H1 (cell line): ENCODE measurements at regions not wholly inside any gene's neighbourhood (a gene's known extent, or its start where the extent isn't known, plus 50 kb on each side); places are given as distances from the start of the nearest gene placed in this dataset.

ENCODE experiments used
- CTCF ChIA-PET: fragments of 300-600 bp; sonication (Branson Sonifier 250); formaldehyde crosslinking; loops from one replicate; lab custom pipeline; 2021; ENCODE audit not compliant: partially characterized antibody; lab: Charles Lee
- POLR2A ChIA-PET: fragments of 300-600 bp; sonication (Branson Sonifier 250); formaldehyde crosslinking; loops from one replicate; lab custom pipeline; 2021; ENCODE audit warnings: inconsistent platforms; ENCODE audit not compliant: partially characterized antibody; lab: Charles Lee
- DNase-seq, 2 experiments: peaks; one replicate each; pipeline versions ENCODE4 v3.0.0 to v3.0.0-alpha.2; 2010 to 2022; ENCODE audit warnings: low spot score in 2 of 2, low read depth in 1 of 2, mixed read lengths in 1 of 2
- FAIRE-seq: peaks from 2 replicates; lab custom pipeline; 2011; peaks lifted over from hg19 to GRCh38; lab: Jason Lieb, UNC
- H2AFZ ChIP-seq: 2 replicates; pipeline ENCODE4 v1.8.1; 2012; ENCODE audit warnings: low read length, inconsistent platforms
- H2AK5ac ChIP-seq: 2 replicates; pipeline ENCODE4 v1.6.1; 2013; ENCODE audit warnings: low read depth, low read length
- H2BK120ac ChIP-seq: replicated peaks from 2 replicates; pipeline ENCODE3; 2013; ENCODE audit warnings: low read depth, low read length, inconsistent platforms
- H2BK12ac ChIP-seq: 2 replicates; pipeline ENCODE4 v1.6.1; 2013; ENCODE audit warnings: low read depth, low read length
- H2BK15ac ChIP-seq: 2 replicates; pipeline ENCODE4 v1.6.1; 2013; ENCODE audit warnings: low read length
- H2BK20ac ChIP-seq: 2 replicates; pipeline ENCODE4 v1.6.1; 2013; ENCODE audit warnings: low read length
- H2BK5ac ChIP-seq: 2 replicates; pipeline ENCODE4 v1.6.1; 2013; ENCODE audit warnings: low read depth, low read length
- H3K14ac ChIP-seq: 2 replicates; pipeline ENCODE4 v1.6.1; 2013; ENCODE audit warnings: inconsistent platforms; ENCODE audit not compliant: insufficient read length
- H3K18ac ChIP-seq: 2 replicates; pipeline ENCODE4 v1.6.1; 2013; ENCODE audit warnings: low read length; ENCODE audit errors: extremely low read depth
- H3K23ac ChIP-seq: 2 replicates; pipeline ENCODE4 v1.6.1; 2013; ENCODE audit warnings: inconsistent platforms; ENCODE audit not compliant: insufficient read length
- H3K23me2 ChIP-seq: 2 replicates; pipeline ENCODE4 v1.6.1; 2013; ENCODE audit warnings: low read depth, low read length
- H3K27ac ChIP-seq: 2 replicates; pipeline ENCODE4 v1.6.1; 2011; ENCODE audit warnings: low read depth, low read length, inconsistent platforms
- H3K27me3 ChIP-seq, 4 experiments: replicated peaks in 1 of 4; 1 replicate in 1 of 4; 2 replicates in 3 of 4; pipeline versions ENCODE4 v1.6.1 to v1.8.1; 2011 to 2013; ENCODE audit warnings: low read length in 3 of 4, mild to moderate bottlenecking in 3 of 4, inconsistent platforms in 2 of 4, mixed read lengths in 2 of 4, moderate library complexity in 1 of 4; ENCODE audit not compliant: control insufficient read depth in 3 of 4, insufficient read depth in 3 of 4; ENCODE audit errors: extremely low read depth in 1 of 4
- H3K36me3 ChIP-seq, 4 experiments: 2 replicates each; pipeline versions ENCODE4 v1.6.1 to v1.8.1; 2011 to 2013; ENCODE audit warnings: mild to moderate bottlenecking in 4 of 4, low read length in 3 of 4, moderate library complexity in 2 of 4, control low read depth in 1 of 4, inconsistent platforms in 1 of 4; ENCODE audit not compliant: insufficient read depth in 4 of 4, control insufficient read depth in 2 of 4
- H3K4ac ChIP-seq: replicated peaks from 2 replicates; pipeline ENCODE3; 2013; ENCODE audit warnings: low read length, low read depth, mixed read lengths, inconsistent platforms; ENCODE audit not compliant: insufficient read length
- H3K4me1 ChIP-seq, 4 experiments: replicated peaks in 1 of 4; 1 replicate in 1 of 4; 2 replicates in 3 of 4; pipeline versions ENCODE4 v1.6.1 to v1.8.1; 2011 to 2013; ENCODE audit warnings: low read length in 3 of 4, inconsistent platforms in 2 of 4, mixed read lengths in 1 of 4; ENCODE audit not compliant: insufficient read depth in 4 of 4, control insufficient read depth in 3 of 4
- H3K4me2 ChIP-seq, 2 experiments: 2 replicates each; pipeline versions ENCODE4 v1.6.1 to v1.8.1; 2011 to 2013; ENCODE audit warnings: low read depth in 2 of 2, low read length in 2 of 2, control low read depth in 1 of 2, inconsistent platforms in 1 of 2, mild to moderate bottlenecking in 1 of 2; ENCODE audit not compliant: insufficient read depth in 1 of 2
- H3K4me3 ChIP-seq, 4 experiments: fragments of 200-600, 300-600 bp in 1 of 4; sonication (generic), shearing (Covaris generic), sonication (Bioruptor Twin) in 1 of 4; 2 replicates each; pipeline versions ENCODE4 v1.5.1 to v1.8.1; 2011 to 2016; ENCODE audit warnings: low read length in 4 of 4, low read depth in 3 of 4, control low read depth in 2 of 4, inconsistent platforms in 2 of 4, mild to moderate bottlenecking in 2 of 4, mixed read lengths in 1 of 4, moderate library complexity in 1 of 4; ENCODE audit not compliant: insufficient read depth in 2 of 4; ENCODE audit errors: extremely low read depth in 1 of 4
- H3K56ac ChIP-seq: replicated peaks from 2 replicates; pipeline ENCODE3; 2013; ENCODE audit warnings: low read depth, mild to moderate bottlenecking, mixed read lengths, low read length, inconsistent platforms; ENCODE audit not compliant: insufficient read length
- H3K79me1 ChIP-seq: 2 replicates; pipeline ENCODE4 v1.6.1; 2013; ENCODE audit warnings: low read depth, low read length, control low read depth
- H3K79me2 ChIP-seq, 2 experiments: 2 replicates each; pipeline versions ENCODE4 v1.6.1 to v1.8.1; 2012 to 2013; ENCODE audit warnings: low read length in 2 of 2, mild to moderate bottlenecking in 2 of 2, inconsistent platforms in 1 of 2; ENCODE audit not compliant: insufficient read depth in 2 of 2, control insufficient read depth in 1 of 2
- H3K9ac ChIP-seq, 4 experiments: replicated peaks in 1 of 4; 1 replicate in 1 of 4; 2 replicates in 3 of 4; pipeline versions ENCODE4 v1.6.1 to v1.8.1; 2011 to 2013; ENCODE audit warnings: low read depth in 3 of 4, low read length in 3 of 4, control low read depth in 2 of 4, mild to moderate bottlenecking in 2 of 4, moderate library complexity in 2 of 4, inconsistent platforms in 1 of 4; ENCODE audit errors: extremely low read depth in 1 of 4
- H3K9me3 ChIP-seq, 2 experiments: 2 replicates each; pipeline versions ENCODE4 v1.6.1 to v1.8.1; 2012 to 2013; ENCODE audit warnings: mild to moderate bottlenecking in 2 of 2, moderate library complexity in 2 of 2, control low read depth in 1 of 2, inconsistent platforms in 1 of 2, low read depth in 1 of 2, low read length in 1 of 2, mixed read lengths in 1 of 2; ENCODE audit not compliant: insufficient read depth in 2 of 2
- H4K20me1 ChIP-seq, 2 experiments: replicated peaks in 1 of 2; 2 replicates each; pipeline versions ENCODE3 to v1.8.1; 2011 to 2013; ENCODE audit warnings: inconsistent platforms in 2 of 2, low read length in 2 of 2, mild to moderate bottlenecking in 1 of 2; ENCODE audit not compliant: insufficient read depth in 2 of 2, control insufficient read depth in 1 of 2
- H4K5ac ChIP-seq: 2 replicates; pipeline ENCODE4 v1.6.1; 2013; ENCODE audit warnings: low read length, low read depth, mixed read lengths, inconsistent platforms; ENCODE audit not compliant: insufficient read length
- H4K8ac ChIP-seq: 2 replicates; pipeline ENCODE4 v1.8.0; 2013; ENCODE audit warnings: mild to moderate bottlenecking, moderate library complexity, low read length, inconsistent platforms; ENCODE audit not compliant: insufficient read depth; ENCODE audit errors: extremely low read depth
- H4K91ac ChIP-seq: replicated peaks from 2 replicates; pipeline ENCODE3; 2013; ENCODE audit warnings: low read length, mixed read lengths, inconsistent platforms; ENCODE audit not compliant: insufficient read length
- ATF3 ChIP-seq: IDR thresholded peaks from 2 replicates; pipeline ENCODE4 v1.6.1; 2011; ENCODE audit warnings: low read depth, mild to moderate bottlenecking, low read length; ENCODE audit not compliant: insufficient read depth
- JUN ChIP-seq: IDR thresholded peaks from 2 replicates; pipeline ENCODE4 v1.6.1; 2011; ENCODE audit warnings: low read depth, mild to moderate bottlenecking, improper control_type of control experiment, low read length
- JUND ChIP-seq: IDR thresholded peaks from 2 replicates; pipeline ENCODE4 v1.6.1; 2011; ENCODE audit warnings: mild to moderate bottlenecking, improper control_type of control experiment, low read length
- RBBP5 ChIP-seq: IDR thresholded peaks from 2 replicates; pipeline ENCODE4 v1.7.1; 2012; ENCODE audit warnings: low read depth, mild to moderate bottlenecking, inconsistent platforms, low read length, moderate library complexity, borderline replicate concordance
- SAP30 ChIP-seq: fragments of 300-600 bp; sonication (generic); IDR thresholded peaks from 2 replicates; pipeline ENCODE4 v1.7.1; 2012; ENCODE audit warnings: low read length, moderate library complexity, mild to moderate bottlenecking, inconsistent platforms; ENCODE audit not compliant: insufficient read depth, insufficient replicate concordance
- SP2 ChIP-seq: IDR thresholded peaks from 2 replicates; pipeline ENCODE4 v1.6.1; 2012; ENCODE audit warnings: mild to moderate bottlenecking, low read length, inconsistent platforms
- TCF12 ChIP-seq: IDR thresholded peaks from 2 replicates; pipeline ENCODE4 v1.6.1; 2011; ENCODE audit warnings: low read depth, mild to moderate bottlenecking, low read length
- WGBS, 2 experiments: shearing (Covaris generic) in 1 of 2; methylation state at CpG; one replicate each; pipeline versions ENCODE4 v1.1.6 to v1.1.7; 2013 to 2015; ENCODE audit warnings: low lambda C conversion rate in 2 of 2, mixed read lengths in 2 of 2, inconsistent platforms in 1 of 2, low coverage in 1 of 2, missing lambda C conversion rate in 1 of 2; ENCODE audit not compliant: insufficient replicate concordance in 2 of 2, insufficient coverage in 1 of 2, insufficient read length in 1 of 2; ENCODE audit errors: extremely low coverage in 1 of 2, missing lambda C conversion rate in 1 of 2; 5-methylcytosine and 5-hydroxymethylcytosine counted together

DNA sequence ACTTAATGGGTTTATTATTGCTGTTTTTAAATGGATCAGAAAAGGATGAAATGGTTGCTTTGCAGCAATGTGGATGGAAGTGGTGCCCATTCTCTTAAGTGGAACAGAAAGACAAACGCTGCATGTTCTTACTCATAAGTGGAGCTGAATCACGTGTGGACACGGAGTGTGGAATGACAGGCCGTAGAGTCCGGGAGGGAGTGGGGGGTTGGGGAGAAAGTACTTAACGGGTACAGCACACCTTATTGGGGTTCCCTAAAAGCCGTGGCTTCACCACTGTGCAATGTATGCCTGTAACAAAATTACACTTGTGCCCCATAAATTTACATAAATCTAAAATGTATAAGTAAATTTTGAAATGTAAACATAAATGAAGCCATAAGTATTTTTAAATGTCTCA, 64.0 kb upstream of the CTDP1 start:
- 84% methylated on average over 7 of the region's 7 CpGs; no CpG with 5 or more reads in 1 of the 2 experiments for WGBS, 2 experiments
- FAIRE-seq = no peak

More for the DNA sequence above, 64.0 kb upstream of the CTDP1 start:
- H3K4me3 ChIP-seq = no peak overlapping the region
- no peak overlapping the region for H2BK20ac ChIP-seq
- H3K79me1 ChIP-seq = no peaks in the 10 kb centered on the region; the same call in 1 of the 2 replicates
- H3K4me1 ChIP-seq = peaks cover 0 to 11% (median 0%) of the 10 kb centered on the region in 4 experiments; a peak in 2 of 7 replicates
- H3K27me3 ChIP-seq = no peaks in the 10 kb centered on the region
- H4K8ac ChIP-seq = no peak overlapping the region
- H3K14ac ChIP-seq = no peak overlapping the region
- no peak overlapping the region for H3K27ac ChIP-seq
- peaks cover 0 to 5% of the 10 kb centered on the region in 2 experiments; a peak in 1 of 4 replicates for H3K9me3 ChIP-seq
- no peaks in the 10 kb centered on the region; the same call in 1 of the 2 replicates for H3K23me2 ChIP-seq
- H2BK12ac ChIP-seq = no peak overlapping the region
- no peak overlapping the region for H2BK5ac ChIP-seq
- H3K79me2 ChIP-seq = no peaks in the 10 kb centered on the region
- H3K23ac ChIP-seq = no peak overlapping the region
- no peaks in the 10 kb centered on the region for H3K36me3 ChIP-seq
- TF ChIP-seq JUN (no peak), RBBP5 (no peak), ATF3 (no peak), JUND (no peak), SAP30 (no peak), SP2 (no peak), TCF12 (no peak)
- H3K4me2 ChIP-seq = no peak overlapping the region
- POLR2A ChIA-PET = interaction anchor here (0.6 kb wide), 1 partner anchor 505 kb away, joined by 3 read pairs; no protein-coding TSS in a partner anchor
- no peaks in the 10 kb centered on the region for H4K20me1 ChIP-seq
- no peak overlapping the region for H2BK120ac ChIP-seq
- H4K5ac ChIP-seq = no peak overlapping the region
- no peak for DNase-seq
- H2BK15ac ChIP-seq = no peak overlapping the region
- H2AFZ ChIP-seq = no peak overlapping the region
- no peak overlapping the region for H3K9ac ChIP-seq
- no peak overlapping the region for H4K91ac ChIP-seq
- CTCF ChIA-PET = interaction anchor here (1.4 to 1.7 kb wide), 2 partner anchors 11 to 216 kb away, joined by 3 to 5 read pairs; no protein-coding TSS in a partner anchor
- no peak overlapping the region for H3K56ac ChIP-seq
- H3K4ac ChIP-seq = no peak overlapping the region
- no peak overlapping the region for H2AK5ac ChIP-seq
- H3K18ac ChIP-seq = no peak overlapping the region
